Smooth muscle cell (in vitro differentiated cells): ENCODE measurements at regions not wholly inside any gene's neighbourhood (a gene's known extent, or its start where the extent isn't known, plus 50 kb on each side); places are given as distances from the start of the nearest gene placed in this dataset.

Source experiments
- DNase-seq: peaks from one replicate; lab custom pipeline; 2025; ENCODE audit not compliant: unreplicated experiment; lab: John Stamatoyannopoulos, UW
- H2AFZ ChIP-seq: fragments of 200-600 bp; sonication (generic); 2 replicates; pipeline ENCODE4 v1.6.0; 2016; ENCODE audit warnings: antibody characterized with exemption, low read depth, mild to moderate bottlenecking
- H3F3A ChIP-seq: fragments of 200-600 bp; sonication (generic); 2 replicates; pipeline ENCODE4 v1.6.0; 2017; ENCODE audit warnings: antibody characterized with exemption, low read depth
- H3K27ac ChIP-seq: fragments of 200-600 bp; sonication (generic); 2 replicates; pipeline ENCODE4 v1.5.1; 2016; ENCODE audit warnings: low read depth, mild to moderate bottlenecking
- H3K27me3 ChIP-seq: fragments of 200-600 bp; sonication (generic); 2 replicates; pipeline ENCODE4 v1.6.1; 2016; ENCODE audit warnings: low read depth, mild to moderate bottlenecking
- H3K36me3 ChIP-seq: fragments of 200-600 bp; sonication (generic); 2 replicates; pipeline ENCODE4 v1.5.1; 2016; ENCODE audit warnings: low read depth
- H3K4me1 ChIP-seq: fragments of 200-600 bp; sonication (generic); 2 replicates; pipeline ENCODE4 v1.5.1; 2016; ENCODE audit warnings: low read depth
- H3K4me2 ChIP-seq: fragments of 200-600 bp; sonication (generic); 2 replicates; pipeline ENCODE4 v1.6.0; 2016; ENCODE audit warnings: mild to moderate bottlenecking
- H3K4me3 ChIP-seq: fragments of 200-600 bp; sonication (generic); 2 replicates; pipeline ENCODE4 v1.5.1; 2016; ENCODE audit warnings: mild to moderate bottlenecking
- H3K79me2 ChIP-seq: fragments of 200-600 bp; sonication (generic); 2 replicates; pipeline ENCODE4 v1.6.0; 2016; ENCODE audit warnings: low read depth, mild to moderate bottlenecking
- H3K9ac ChIP-seq: fragments of 200-600 bp; sonication (generic); 2 replicates; pipeline ENCODE4 v1.6.0; 2016; ENCODE audit warnings: low read depth
- H3K9me3 ChIP-seq: fragments of 200-600 bp; sonication (generic); replicated peaks from 2 replicates; pipeline ENCODE4 v1.5.1; 2016; ENCODE audit warnings: low read depth
- H4K20me1 ChIP-seq: fragments of 200-600 bp; sonication (generic); 2 replicates; pipeline ENCODE4 v1.6.0; 2016; ENCODE audit warnings: low read depth
- WGBS: methylation state at CpG from one replicate; pipeline ENCODE4 v1.1.7; 2016; ENCODE audit warnings: low lambda C conversion rate; 5-methylcytosine and 5-hydroxymethylcytosine counted together
- TF ChIP-seq, protein P1 (sequence below): fragments of 200-600 bp; sonication (generic); IDR thresholded peaks from 2 replicates; pipeline ENCODE4 v1.5.1; 2017; ENCODE audit warnings: borderline replicate concordance, mild to moderate bottlenecking, antibody characterized with exemption; ENCODE audit not compliant: insufficient read depth, poor library complexity, severe bottlenecking

- Histone ChIP-seq H3K27ac (no peak overlapping the region), H3K9ac (no peak overlapping the region), H3K4me2 (no peak overlapping the region), H3K79me2 (no peaks in the 10 kb centered on the region), H3K9me3 (no peaks in the 10 kb centered on the region), H3K4me3 (no peak overlapping the region), H3K4me1 (no peaks in the 10 kb centered on the region), H3F3A (no peaks in the 10 kb centered on the region), H3K27me3 (no peaks in the 10 kb centered on the region), H4K20me1 (no peaks in the 10 kb centered on the region), H3K36me3 (no peaks in the 10 kb centered on the region), H2AFZ (no peak overlapping the region)
- TF ChIP-seq, protein P1, sequence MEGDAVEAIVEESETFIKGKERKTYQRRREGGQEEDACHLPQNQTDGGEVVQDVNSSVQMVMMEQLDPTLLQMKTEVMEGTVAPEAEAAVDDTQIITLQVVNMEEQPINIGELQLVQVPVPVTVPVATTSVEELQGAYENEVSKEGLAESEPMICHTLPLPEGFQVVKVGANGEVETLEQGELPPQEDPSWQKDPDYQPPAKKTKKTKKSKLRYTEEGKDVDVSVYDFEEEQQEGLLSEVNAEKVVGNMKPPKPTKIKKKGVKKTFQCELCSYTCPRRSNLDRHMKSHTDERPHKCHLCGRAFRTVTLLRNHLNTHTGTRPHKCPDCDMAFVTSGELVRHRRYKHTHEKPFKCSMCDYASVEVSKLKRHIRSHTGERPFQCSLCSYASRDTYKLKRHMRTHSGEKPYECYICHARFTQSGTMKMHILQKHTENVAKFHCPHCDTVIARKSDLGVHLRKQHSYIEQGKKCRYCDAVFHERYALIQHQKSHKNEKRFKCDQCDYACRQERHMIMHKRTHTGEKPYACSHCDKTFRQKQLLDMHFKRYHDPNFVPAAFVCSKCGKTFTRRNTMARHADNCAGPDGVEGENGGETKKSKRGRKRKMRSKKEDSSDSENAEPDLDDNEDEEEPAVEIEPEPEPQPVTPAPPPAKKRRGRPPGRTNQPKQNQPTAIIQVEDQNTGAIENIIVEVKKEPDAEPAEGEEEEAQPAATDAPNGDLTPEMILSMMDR, result no peak
- DNase-seq, result no peak
- WGBS, result 89% methylated on average over 7 of the region's 7 CpGs
Measured at GRCh38 chr10:83680470-83680891, 458.8 kb upstream of the GHITM start.

GRCh38 chr10:83682414-83682813 lies 456.9 kb upstream of the GHITM start:
- WGBS, result 91% methylated on average over 2 of the region's 2 CpGs
- H3F3A ChIP-seq, result no peaks in the 10 kb centered on the region
- no peak overlapping the region for H3K9ac ChIP-seq
- H3K4me1 ChIP-seq, result no peaks in the 10 kb centered on the region
- H2AFZ ChIP-seq, result no peak overlapping the region
- H4K20me1 ChIP-seq, result no peaks in the 10 kb centered on the region
- H3K4me3 ChIP-seq, result no peak overlapping the region
- no peak overlapping the region for H3K4me2 ChIP-seq
- no peak for DNase-seq
- H3K9me3 ChIP-seq, result no peaks in the 10 kb centered on the region
- TF ChIP-seq, protein P1, result no peak
- no peaks in the 10 kb centered on the region for H3K27me3 ChIP-seq
- H3K36me3 ChIP-seq, result no peaks in the 10 kb centered on the region
- H3K27ac ChIP-seq, result no peak overlapping the region
- no peaks in the 10 kb centered on the region for H3K79me2 ChIP-seq

- no peak for DNase-seq
- H3K4me2 ChIP-seq, result no peak overlapping the region
- no peak overlapping the region for H3K9ac ChIP-seq
- H3K4me1 ChIP-seq, result no peaks in the 10 kb centered on the region
- no peaks in the 10 kb centered on the region for H4K20me1 ChIP-seq
- 61% methylated on average over 5 of the region's 5 CpGs for WGBS
- H3K9me3 ChIP-seq, result no peaks in the 10 kb centered on the region
- no peak overlapping the region for H2AFZ ChIP-seq
- H3K4me3 ChIP-seq, result no peak overlapping the region
- H3K79me2 ChIP-seq, result no peaks in the 10 kb centered on the region
- no peaks in the 10 kb centered on the region for H3K27me3 ChIP-seq
- no peak overlapping the region for H3K27ac ChIP-seq
- no peaks in the 10 kb centered on the region for H3F3A ChIP-seq
- TF ChIP-seq, protein P1, result no peak
- no peaks in the 10 kb centered on the region for H3K36me3 ChIP-seq
Measured at GRCh38 chr10:83685458-83685857, 453.9 kb upstream of the GHITM start.

GRCh38 chr10:83691791-83692596 lies 447.3 kb upstream of the GHITM start:
- no peaks in the 10 kb centered on the region for H3K79me2 ChIP-seq
- no peak overlapping the region for H3K9ac ChIP-seq
- no peaks in the 10 kb centered on the region for H3K27me3 ChIP-seq
- H3F3A ChIP-seq, result no peaks in the 10 kb centered on the region
- WGBS, result 50% methylated on average over 2 of the region's 2 CpGs
- DNase-seq, result no peak
- no peaks in the 10 kb centered on the region for H3K9me3 ChIP-seq
- H4K20me1 ChIP-seq, result no peaks in the 10 kb centered on the region
- TF ChIP-seq, protein P1, result no peak
- no peak overlapping the region for H2AFZ ChIP-seq
- no peaks in the 10 kb centered on the region for H3K4me1 ChIP-seq
- no peak overlapping the region for H3K4me2 ChIP-seq
- no peaks in the 10 kb centered on the region for H3K36me3 ChIP-seq
- no peak overlapping the region for H3K4me3 ChIP-seq
- no peak overlapping the region for H3K27ac ChIP-seq
